ENCODE measurements at regions not wholly inside any gene's neighbourhood (a gene's known extent, or its start where the extent isn't known, plus 50 kb on each side); places are given as distances from the start of the nearest gene placed in this dataset.

DNA sequence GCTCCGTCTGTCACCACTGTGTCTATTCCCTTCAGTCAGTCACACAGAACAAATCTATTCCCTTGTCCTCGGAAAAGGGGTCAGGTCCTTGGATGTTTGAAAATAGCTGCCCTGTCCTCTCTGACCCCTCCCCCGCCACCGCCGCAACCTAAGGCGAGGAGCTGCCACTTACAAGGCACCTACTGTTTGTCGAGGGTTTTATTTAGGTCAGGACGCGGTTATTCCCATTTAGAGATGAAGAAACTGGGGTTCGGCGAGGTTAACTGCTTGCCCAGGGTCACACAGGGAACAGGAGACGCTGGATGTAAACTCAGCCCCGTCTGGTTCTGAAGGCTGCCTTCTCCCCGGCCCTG lies 1468.1 kb downstream of the BRD1 start:
- 48 to 58% methylated on average over 14 of the region's 14 CpGs for WGBS, 2 donors
- TF ChIP-seq EP300 (IDR thresholded peaks at IDR 0.05) = no peak
- TF ChIP-seq, protein P1, sequence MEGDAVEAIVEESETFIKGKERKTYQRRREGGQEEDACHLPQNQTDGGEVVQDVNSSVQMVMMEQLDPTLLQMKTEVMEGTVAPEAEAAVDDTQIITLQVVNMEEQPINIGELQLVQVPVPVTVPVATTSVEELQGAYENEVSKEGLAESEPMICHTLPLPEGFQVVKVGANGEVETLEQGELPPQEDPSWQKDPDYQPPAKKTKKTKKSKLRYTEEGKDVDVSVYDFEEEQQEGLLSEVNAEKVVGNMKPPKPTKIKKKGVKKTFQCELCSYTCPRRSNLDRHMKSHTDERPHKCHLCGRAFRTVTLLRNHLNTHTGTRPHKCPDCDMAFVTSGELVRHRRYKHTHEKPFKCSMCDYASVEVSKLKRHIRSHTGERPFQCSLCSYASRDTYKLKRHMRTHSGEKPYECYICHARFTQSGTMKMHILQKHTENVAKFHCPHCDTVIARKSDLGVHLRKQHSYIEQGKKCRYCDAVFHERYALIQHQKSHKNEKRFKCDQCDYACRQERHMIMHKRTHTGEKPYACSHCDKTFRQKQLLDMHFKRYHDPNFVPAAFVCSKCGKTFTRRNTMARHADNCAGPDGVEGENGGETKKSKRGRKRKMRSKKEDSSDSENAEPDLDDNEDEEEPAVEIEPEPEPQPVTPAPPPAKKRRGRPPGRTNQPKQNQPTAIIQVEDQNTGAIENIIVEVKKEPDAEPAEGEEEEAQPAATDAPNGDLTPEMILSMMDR (IDR thresholded peaks at IDR 0.05) = no peak
- TF ChIP-seq POLR2A (IDR thresholded peaks at IDR 0.05) = no peak
- Histone ChIP-seq H3K4me1 (no peaks in the 10 kb centered on the region), H3K9me3 (no peaks in the 10 kb centered on the region), H3K4me3 (no peak overlapping the region), H3K27me3 (no peaks in the 10 kb centered on the region), H3K36me3 (no peaks in the 10 kb centered on the region), H3K27ac (no peak overlapping the region)
- DNase-seq (ENCODE audit: low spot score in 2 of 2) = no peak

- no peak for DNase-seq (ENCODE audit: low spot score in 2 of 2)
Measured at GRCh38 chr22:48358886-48359612, 1468.6 kb downstream of the BRD1 start.

GRCh38 chr22:48357961-48358360 lies 1469.7 kb downstream of the BRD1 start:
- TF ChIP-seq, protein P1 (IDR thresholded peaks at IDR 0.05) = no peak
- TF ChIP-seq POLR2A (IDR thresholded peaks at IDR 0.05) = no peak
- no peak for TF ChIP-seq EP300 (IDR thresholded peaks at IDR 0.05)
- no peak for DNase-seq (ENCODE audit: low spot score in 2 of 2)
- H3K27ac ChIP-seq = no peak overlapping the region
- no peaks in the 10 kb centered on the region for H3K27me3 ChIP-seq
- H3K36me3 ChIP-seq = no peaks in the 10 kb centered on the region
- no peaks in the 10 kb centered on the region for H3K4me1 ChIP-seq
- no peak overlapping the region for H3K4me3 ChIP-seq
- H3K9me3 ChIP-seq = no peaks in the 10 kb centered on the region
- WGBS, 2 donors = 79 to 87% methylated on average over 7 of the region's 7 CpGs

More at GRCh38 chr22:48358886-48359612, 1468.6 kb downstream of the BRD1 start:
- H3K4me1 ChIP-seq = no peaks in the 10 kb centered on the region
- no peaks in the 10 kb centered on the region for H3K27me3 ChIP-seq
- WGBS, 2 donors = 83 to 84% methylated on average over 18 of the region's 18 CpGs
- H3K9me3 ChIP-seq = no peaks in the 10 kb centered on the region
- H3K27ac ChIP-seq = no peak overlapping the region
- no peaks in the 10 kb centered on the region for H3K36me3 ChIP-seq
- TF ChIP-seq, protein P1 (IDR thresholded peaks at IDR 0.05) = no peak
- TF ChIP-seq POLR2A (IDR thresholded peaks at IDR 0.05) (no peak), EP300 (IDR thresholded peaks at IDR 0.05) (no peak)
- no peak overlapping the region for H3K4me3 ChIP-seq

GRCh38 chr22:48357196-48357595 lies 1470.5 kb downstream of the BRD1 start:
- Histone ChIP-seq H3K9me3 (no peaks in the 10 kb centered on the region), H3K27ac (no peak overlapping the region), H3K27me3 (no peaks in the 10 kb centered on the region), H3K36me3 (no peaks in the 10 kb centered on the region), H3K4me3 (no peak overlapping the region), H3K4me1 (no peaks in the 10 kb centered on the region)
- DNase-seq (ENCODE audit: low spot score in 2 of 2) = no peak
- 68 to 69% methylated on average over 13 of the region's 13 CpGs for WGBS, 2 donors
- TF ChIP-seq, protein P1 (IDR thresholded peaks at IDR 0.05) = no peak

GRCh38 chr22:48356731-48357130 lies 1470.9 kb downstream of the BRD1 start:
- Histone ChIP-seq H3K27ac (no peak overlapping the region), H3K4me3 (no peak overlapping the region), H3K27me3 (no peaks in the 10 kb centered on the region), H3K9me3 (no peaks in the 10 kb centered on the region), H3K4me1 (no peaks in the 10 kb centered on the region), H3K36me3 (no peaks in the 10 kb centered on the region)
- no peak for TF ChIP-seq POLR2A (IDR thresholded peaks at IDR 0.05)
- no peak for TF ChIP-seq EP300 (IDR thresholded peaks at IDR 0.05)
- TF ChIP-seq, protein P1 (IDR thresholded peaks at IDR 0.05) = no peak
- DNase-seq (ENCODE audit: low spot score in 2 of 2) = no peak
- 78 to 81% methylated on average over 5 of the region's 5 CpGs for WGBS, 2 donors

Data from tibial nerve (tissue), 4 donors.